CD4-positive, alpha-beta memory T cell (primary cell): ENCODE measurements at regions not wholly inside any gene's neighbourhood (a gene's known extent, or its start where the extent isn't known, plus 50 kb on each side); places are given as distances from the start of the nearest gene placed in this dataset.

ENCODE experiments used
- CTCF ChIA-PET: fragments of 350-600 bp; sonication (Branson Sonifier 250); formaldehyde crosslinking; loops from one replicate; lab custom pipeline; 2021; ENCODE audit warnings: inconsistent platforms; ENCODE audit not compliant: partially characterized antibody; lab: Charles Lee
- POLR2A ChIA-PET: fragments of 350-600 bp; sonication (Branson Sonifier 250); formaldehyde crosslinking; loops from one replicate; lab custom pipeline; 2021; ENCODE audit not compliant: partially characterized antibody; lab: Charles Lee
- DNase-seq, 5 donors: peaks; one replicate each; pipeline versions ENCODE4 v3.0.0 to v3.0.0-alpha.2; 2020 to 2022; ENCODE audit warnings: mixed read lengths in 1 of 5
- H3K27ac ChIP-seq: one replicate; pipeline ENCODE4 v1.7.0; 2013; ENCODE audit warnings: low read depth, low read length
- H3K27me3 ChIP-seq: 2 replicates; pipeline ENCODE4 v1.7.0; 2013; ENCODE audit warnings: mild to moderate bottlenecking, low read length, moderate library complexity; ENCODE audit not compliant: insufficient read depth
- H3K36me3 ChIP-seq: 2 replicates; pipeline ENCODE4 v1.7.0; 2013; ENCODE audit warnings: mild to moderate bottlenecking, low read length, moderate library complexity; ENCODE audit not compliant: insufficient read depth
- H3K4me1 ChIP-seq: 2 replicates; pipeline ENCODE4 v1.7.0; 2013; ENCODE audit warnings: mild to moderate bottlenecking, low read length, moderate library complexity; ENCODE audit not compliant: insufficient read depth
- H3K4me3 ChIP-seq, 2 donors: one replicate each; pipeline ENCODE4 v1.7.0; 2013; ENCODE audit warnings: low read length in 2 of 2, mild to moderate bottlenecking in 1 of 2
- H3K9me3 ChIP-seq, 2 donors: one replicate each; pipeline ENCODE4 v1.7.0; 2013; ENCODE audit warnings: low read length in 2 of 2, control low read depth in 1 of 2; ENCODE audit not compliant: control insufficient read depth in 1 of 2
- H3K27ac Mint-ChIP-seq, 7 donors: one replicate each; pipeline ENCODE4 v1.8.0; 2020 to 2021; ENCODE audit warnings: mixed read lengths in 7 of 7, mild to moderate bottlenecking in 6 of 7, inconsistent platforms in 3 of 7, moderate library complexity in 3 of 7
- H3K27me3 Mint-ChIP-seq, 2 donors: one replicate each; pipeline ENCODE4 v1.8.0; 2020 to 2021; ENCODE audit warnings: mixed read lengths in 2 of 2
- H3K36me3 Mint-ChIP-seq, 2 donors: one replicate each; pipeline ENCODE4 v1.8.0; 2020 to 2021; ENCODE audit warnings: mixed read lengths in 2 of 2, inconsistent platforms in 1 of 2, mild to moderate bottlenecking in 1 of 2
- H3K4me1 Mint-ChIP-seq, 4 donors: one replicate each; pipeline ENCODE4 v1.8.0; 2020 to 2021; ENCODE audit warnings: mixed read lengths in 4 of 4, mild to moderate bottlenecking in 1 of 4
- H3K4me3 Mint-ChIP-seq, 8 donors: one replicate each; pipeline ENCODE4 v1.8.0; 2020 to 2021; ENCODE audit warnings: mixed read lengths in 8 of 8, mild to moderate bottlenecking in 7 of 8, moderate library complexity in 6 of 8, inconsistent platforms in 3 of 8
- H3K9me3 Mint-ChIP-seq, 8 donors: one replicate each; pipeline ENCODE4 v1.8.0; 2020 to 2021; ENCODE audit warnings: mixed read lengths in 8 of 8, mild to moderate bottlenecking in 5 of 8, inconsistent platforms in 3 of 8, moderate library complexity in 1 of 8
- intact Hi-C: fragments of 100-400 bp; cut with micrococcal nuclease; formaldehyde crosslinking; loops from one replicate; pipeline ENCODE4 v1.15.1; 2023

DNA sequence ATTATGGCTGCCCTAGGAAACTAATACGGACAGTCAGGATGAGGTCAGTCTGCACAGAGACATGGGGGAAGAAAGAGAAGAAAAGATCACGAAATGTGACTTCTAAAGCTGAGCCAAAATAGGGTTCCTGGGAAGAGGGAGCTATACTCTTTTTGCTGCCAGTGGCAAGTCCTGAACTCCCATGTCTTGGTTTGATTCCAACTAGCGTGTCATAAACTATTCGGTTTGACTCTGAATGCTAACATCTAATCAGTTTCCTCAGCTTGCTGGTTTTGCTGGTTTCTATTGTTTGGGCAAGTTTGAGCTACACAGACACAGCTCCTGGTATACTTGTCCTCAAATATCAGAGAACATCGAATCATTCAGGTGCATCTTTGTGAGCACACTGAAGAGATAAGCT, 80.5 kb upstream of the CYP1B1 start:
- Histone ChIP-seq H3K4me3 (no peak overlapping the region), H3K27me3 (no peaks in the 10 kb centered on the region), H3K4me1 (no peaks in the 10 kb centered on the region), H3K36me3 (no peaks in the 10 kb centered on the region), H3K9me3 (no peaks in the 10 kb centered on the region), H3K27ac (no peak overlapping the region)
- intact Hi-C loops: no loop called here
- POLR2A ChIA-PET: no interaction called here
- Mint-ChIP-seq H3K27me3 (peaks cover 23 to 31% of the 10 kb centered on the region in 2 donors), H3K9me3 (no peaks in the 10 kb centered on the region), H3K36me3 (no peaks in the 10 kb centered on the region), H3K4me1 (no peaks in the 10 kb centered on the region), H3K27ac (no peak overlapping the region), H3K4me3 (no peak overlapping the region)
- CTCF ChIA-PET: no interaction called here
- no peak for DNase-seq

DNA sequence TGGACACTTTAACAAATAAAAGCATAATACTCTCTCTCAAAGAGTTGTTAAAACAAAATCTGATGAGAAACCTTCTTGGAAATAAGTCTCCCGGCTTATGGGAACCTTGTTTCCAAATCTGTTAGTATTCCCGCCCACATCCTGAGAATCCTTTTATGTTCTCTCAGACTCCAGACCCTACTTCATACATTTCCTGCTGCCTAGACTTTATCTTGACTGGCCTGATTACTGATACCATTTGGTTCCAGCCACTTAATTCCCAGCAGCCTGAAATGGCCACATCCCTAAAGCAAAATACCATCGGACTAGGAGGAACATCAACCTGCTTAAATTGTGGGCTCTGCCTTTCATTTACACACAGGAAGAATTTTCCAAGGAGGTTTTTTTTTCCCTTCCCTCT, 79.1 kb upstream of the CYP1B1 start:
- DNase-seq: no peak
- H3K4me1 Mint-ChIP-seq: no peaks in the 10 kb centered on the region
- H3K9me3 ChIP-seq: no peaks in the 10 kb centered on the region
- H3K27ac ChIP-seq: no peak overlapping the region
- H3K4me1 ChIP-seq: no peaks in the 10 kb centered on the region
- H3K27me3 ChIP-seq: no peaks in the 10 kb centered on the region
- intact Hi-C loops: no loop called here
- no peak overlapping the region for H3K27ac Mint-ChIP-seq
- H3K36me3 Mint-ChIP-seq: no peaks in the 10 kb centered on the region
- no peak overlapping the region for H3K4me3 Mint-ChIP-seq
- ChIA-PET CTCF (no interaction called here), POLR2A (no interaction called here)
- no peaks in the 10 kb centered on the region for H3K9me3 Mint-ChIP-seq
- peaks cover 28% of the 10 kb centered on the region in 2 donors for H3K27me3 Mint-ChIP-seq
- H3K4me3 ChIP-seq: no peak overlapping the region
- H3K36me3 ChIP-seq: no peaks in the 10 kb centered on the region

DNA sequence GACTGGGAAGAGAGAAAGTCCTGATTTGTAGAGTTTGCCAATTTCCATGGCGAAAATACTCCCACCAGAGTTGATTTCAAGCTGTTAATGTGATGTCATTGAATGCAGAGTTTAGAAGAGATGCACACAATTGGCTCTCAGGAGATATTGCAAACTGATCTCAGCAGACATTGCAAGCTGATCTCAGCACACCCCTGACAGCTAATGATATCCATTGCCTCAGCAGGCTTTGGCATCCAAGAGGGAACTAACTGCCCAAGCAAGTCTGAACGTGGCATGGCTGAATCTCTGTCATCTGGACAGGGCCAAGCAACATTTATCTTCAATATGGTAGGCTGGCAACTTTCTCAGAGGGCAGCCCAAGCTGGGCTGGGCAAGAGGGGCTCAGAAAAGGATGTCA, 78.4 kb upstream of the CYP1B1 start:
- Histone ChIP-seq H3K36me3 (no peaks in the 10 kb centered on the region), H3K4me1 (no peaks in the 10 kb centered on the region), H3K4me3 (no peak overlapping the region), H3K27me3 (no peaks in the 10 kb centered on the region), H3K27ac (no peak overlapping the region), H3K9me3 (no peaks in the 10 kb centered on the region)
- H3K36me3 Mint-ChIP-seq: no peaks in the 10 kb centered on the region
- H3K9me3 Mint-ChIP-seq: no peaks in the 10 kb centered on the region
- peaks cover 28 to 30% of the 10 kb centered on the region in 2 donors for H3K27me3 Mint-ChIP-seq
- no peaks in the 10 kb centered on the region for H3K4me1 Mint-ChIP-seq
- ChIA-PET CTCF (no interaction called here), POLR2A (no interaction called here)
- no peak overlapping the region for H3K4me3 Mint-ChIP-seq
- intact Hi-C loops: no loop called here
- no peak overlapping the region for H3K27ac Mint-ChIP-seq
- DNase-seq: no peak

DNA sequence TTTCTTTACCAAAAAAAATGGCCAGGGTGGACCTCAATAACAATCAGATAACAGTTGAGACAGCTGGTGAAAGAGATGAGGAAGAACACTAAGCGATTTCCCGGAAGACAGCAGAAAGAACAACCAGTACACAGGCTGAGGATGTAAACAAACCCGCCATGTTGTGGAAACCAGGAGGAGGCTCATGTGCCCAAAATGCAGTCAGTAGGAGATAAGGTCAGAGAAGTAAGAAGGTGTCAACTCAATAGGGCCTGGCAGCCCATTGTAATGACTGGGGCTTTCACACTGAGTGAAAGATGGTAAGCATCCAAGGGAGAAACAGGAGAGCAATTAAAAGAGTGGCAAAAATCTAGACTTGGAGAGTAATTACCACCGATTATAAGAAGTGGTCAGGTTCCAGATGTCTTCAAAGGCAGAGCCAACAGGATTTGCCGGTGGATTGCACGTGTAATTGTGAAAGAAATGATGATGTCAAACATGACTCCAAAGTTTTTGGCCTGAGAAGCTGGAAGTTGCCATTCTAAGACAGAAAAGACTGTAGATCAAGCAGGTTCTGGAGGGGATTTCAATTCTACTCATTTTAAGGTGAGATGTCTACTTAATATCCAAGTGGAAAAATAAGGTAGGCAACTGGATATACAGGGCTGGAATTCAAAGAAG, 77.7 kb upstream of the CYP1B1 start:
- Histone ChIP-seq H3K36me3 (no peaks in the 10 kb centered on the region), H3K4me3 (no peak overlapping the region), H3K4me1 (no peaks in the 10 kb centered on the region), H3K27me3 (no peaks in the 10 kb centered on the region), H3K27ac (no peak overlapping the region), H3K9me3 (no peaks in the 10 kb centered on the region)
- H3K9me3 Mint-ChIP-seq: no peaks in the 10 kb centered on the region
- no peak overlapping the region for H3K27ac Mint-ChIP-seq
- no peaks in the 10 kb centered on the region for H3K36me3 Mint-ChIP-seq
- no peak overlapping the region for H3K4me3 Mint-ChIP-seq
- peaks cover 25 to 27% of the 10 kb centered on the region in 2 donors for H3K27me3 Mint-ChIP-seq
- intact Hi-C loops: no loop called here
- H3K4me1 Mint-ChIP-seq: no peaks in the 10 kb centered on the region
- POLR2A ChIA-PET: no interaction called here
- CTCF ChIA-PET: no interaction called here
- DNase-seq: no peak

DNA sequence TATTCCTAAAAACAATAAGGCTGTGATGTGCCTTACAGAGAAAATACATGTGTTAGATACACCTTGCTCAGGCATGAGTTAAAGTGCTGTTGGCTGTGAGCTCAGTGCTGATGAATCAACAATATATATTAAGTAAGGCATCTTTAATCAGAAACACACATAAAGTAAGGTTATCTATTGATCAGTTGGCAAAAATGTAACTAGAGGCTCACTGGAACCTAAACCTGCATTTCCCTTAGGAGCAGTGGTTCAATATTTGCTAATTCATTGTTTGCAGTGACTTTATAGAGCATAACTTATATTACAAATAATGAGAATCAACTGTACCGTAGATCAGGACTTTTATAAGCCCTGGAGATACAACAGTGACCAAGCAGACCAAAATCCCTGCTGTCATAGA, 77.0 kb upstream of the CYP1B1 start:
- Histone ChIP-seq H3K4me3 (no peak overlapping the region), H3K27ac (no peak overlapping the region), H3K9me3 (no peaks in the 10 kb centered on the region), H3K36me3 (no peaks in the 10 kb centered on the region), H3K4me1 (no peaks in the 10 kb centered on the region), H3K27me3 (no peaks in the 10 kb centered on the region)
- H3K4me3 Mint-ChIP-seq: no peak overlapping the region
- no peaks in the 10 kb centered on the region for H3K4me1 Mint-ChIP-seq
- intact Hi-C loops: no loop called here
- H3K36me3 Mint-ChIP-seq: no peaks in the 10 kb centered on the region
- no peak overlapping the region for H3K27ac Mint-ChIP-seq
- no peaks in the 10 kb centered on the region for H3K9me3 Mint-ChIP-seq
- no peak for DNase-seq
- peaks cover 24 to 27% of the 10 kb centered on the region in 2 donors for H3K27me3 Mint-ChIP-seq
- POLR2A ChIA-PET: no interaction called here
- CTCF ChIA-PET: no interaction called here

DNA sequence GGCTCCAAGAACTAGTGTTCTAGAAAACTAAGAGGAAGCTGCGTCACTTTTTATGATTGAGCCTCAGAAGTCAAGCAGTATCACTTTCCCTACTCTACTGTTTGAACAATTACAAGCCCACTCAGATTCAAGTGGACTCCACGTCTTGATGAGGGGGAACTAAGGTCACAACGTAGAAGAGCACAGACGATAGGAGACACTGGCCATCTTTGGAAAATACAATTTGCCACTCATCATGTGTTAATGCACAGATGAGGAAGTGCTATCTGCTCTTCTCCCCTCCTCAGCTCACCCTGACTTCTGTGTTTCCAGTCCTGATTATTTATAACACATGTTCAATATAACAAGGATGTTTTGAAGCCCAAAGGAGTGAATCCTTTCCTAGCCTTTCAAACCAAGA, 76.1 kb upstream of the CYP1B1 start:
- intact Hi-C loops: no loop called here
- ChIA-PET POLR2A (no interaction called here), CTCF (no interaction called here)
- no peak overlapping the region for H3K27ac Mint-ChIP-seq
- peaks cover 0 to 3% of the 10 kb centered on the region in 2 donors for H3K36me3 Mint-ChIP-seq
- no peak for DNase-seq
- no peaks in the 10 kb centered on the region for H3K4me1 Mint-ChIP-seq
- Histone ChIP-seq H3K9me3 (no peaks in the 10 kb centered on the region), H3K36me3 (no peaks in the 10 kb centered on the region), H3K27me3 (no peaks in the 10 kb centered on the region), H3K27ac (no peak overlapping the region), H3K4me3 (no peak overlapping the region), H3K4me1 (no peaks in the 10 kb centered on the region)
- peaks cover 0 to 3% (median 0%) of the 10 kb centered on the region in 8 donors for H3K9me3 Mint-ChIP-seq
- no peak overlapping the region for H3K4me3 Mint-ChIP-seq
- peaks cover 24 to 28% of the 10 kb centered on the region in 2 donors for H3K27me3 Mint-ChIP-seq

DNA sequence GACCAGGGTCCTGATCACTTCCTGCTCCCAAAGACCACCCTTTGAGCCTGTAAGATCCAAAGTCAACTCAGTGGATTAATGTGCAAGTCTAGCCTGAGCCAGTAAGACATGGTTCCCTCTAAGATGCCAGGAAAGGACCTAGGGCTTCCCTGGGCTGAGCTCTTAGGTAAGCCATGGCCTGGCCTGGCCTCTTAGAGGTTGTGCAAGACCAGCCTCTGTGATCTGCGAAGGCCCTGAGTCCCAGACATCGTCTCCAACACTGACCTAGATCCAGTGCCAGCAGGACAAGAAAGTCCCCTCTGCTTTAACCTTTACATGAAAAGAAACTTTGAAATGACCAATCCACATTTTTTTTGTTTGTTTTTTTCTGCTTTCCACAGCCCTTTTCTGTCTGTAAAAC, 73.6 kb upstream of the CYP1B1 start:
- Histone ChIP-seq H3K27ac (no peak overlapping the region), H3K4me3 (no peak overlapping the region), H3K9me3 (no peaks in the 10 kb centered on the region), H3K27me3 (no peaks in the 10 kb centered on the region), H3K36me3 (no peaks in the 10 kb centered on the region), H3K4me1 (no peaks in the 10 kb centered on the region)
- H3K36me3 Mint-ChIP-seq: peaks cover 0 to 4% of the 10 kb centered on the region in 2 donors
- ChIA-PET CTCF (no interaction called here), POLR2A (no interaction called here)
- intact Hi-C loops: no loop called here
- no peaks in the 10 kb centered on the region for H3K4me1 Mint-ChIP-seq
- no peak overlapping the region for H3K27ac Mint-ChIP-seq
- H3K27me3 Mint-ChIP-seq: peaks cover 22 to 23% of the 10 kb centered on the region in 2 donors
- DNase-seq: no peak
- no peak overlapping the region for H3K4me3 Mint-ChIP-seq
- peaks cover 0 to 3% (median 0%) of the 10 kb centered on the region in 8 donors for H3K9me3 Mint-ChIP-seq

DNA sequence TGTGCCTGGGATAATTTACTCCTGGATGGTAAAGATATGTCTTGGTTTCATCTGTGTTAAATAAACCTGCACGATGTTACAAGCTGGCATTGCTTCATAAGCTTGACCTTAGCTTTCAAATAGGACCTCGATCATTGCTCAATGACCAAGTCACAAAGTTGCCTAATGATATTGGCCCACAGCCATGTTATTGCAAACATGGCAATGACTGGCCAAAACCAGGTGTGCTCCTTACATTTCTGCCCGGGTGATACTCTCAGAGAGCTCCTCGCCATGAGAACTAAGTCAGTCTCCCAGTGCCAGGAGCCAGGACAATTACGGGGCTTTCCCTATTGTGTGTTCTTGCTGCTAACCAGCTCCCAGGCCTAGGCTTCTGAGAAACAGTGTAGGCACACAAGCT, 72.5 kb upstream of the CYP1B1 start:
- H3K36me3 ChIP-seq: no peaks in the 10 kb centered on the region
- no peaks in the 10 kb centered on the region for H3K4me1 ChIP-seq
- peaks cover 16 to 18% of the 10 kb centered on the region in 2 donors for H3K27me3 Mint-ChIP-seq
- intact Hi-C loops: no loop called here
- no peak overlapping the region for H3K4me3 Mint-ChIP-seq
- H3K27ac Mint-ChIP-seq: no peak overlapping the region
- no peaks in the 10 kb centered on the region for H3K27me3 ChIP-seq
- ChIA-PET CTCF (no interaction called here), POLR2A (no interaction called here)
- no peak for DNase-seq
- peaks cover 0 to 4% of the 10 kb centered on the region in 2 donors for H3K36me3 Mint-ChIP-seq
- no peak overlapping the region for H3K27ac ChIP-seq
- H3K9me3 Mint-ChIP-seq: peaks cover 0 to 3% (median 0%) of the 10 kb centered on the region in 8 donors
- H3K4me3 ChIP-seq: no peak overlapping the region
- H3K9me3 ChIP-seq: no peaks in the 10 kb centered on the region
- no peaks in the 10 kb centered on the region for H3K4me1 Mint-ChIP-seq
